Posterior vena cava (tissue), 2 donors: ENCODE measurements at regions not wholly inside any gene's neighbourhood (a gene's known extent, or its start where the extent isn't known, plus 50 kb on each side); places are given as distances from the start of the nearest gene placed in this dataset.
A peak's percentile ranks its signal among the peaks of the same experiment; 100 is the strongest.

ENCODE experiments used
- DNase-seq: peaks from one replicate; pipeline ENCODE4 v3.0.0-alpha.2; 2020; ENCODE audit warnings: low spot score
- intact Hi-C, 2 donors: fragments of 100-400 bp; cut with DNase I; formaldehyde crosslinking; loops; one replicate each; pipeline versions ENCODE4 v1.14.1 to v1.14.2; 2022 to 2023
- donor health status: DM: yes; HTN: yes; CAD: no.
- donor health status: DM: yes; HTN: yes; CAD: no.

DNA sequence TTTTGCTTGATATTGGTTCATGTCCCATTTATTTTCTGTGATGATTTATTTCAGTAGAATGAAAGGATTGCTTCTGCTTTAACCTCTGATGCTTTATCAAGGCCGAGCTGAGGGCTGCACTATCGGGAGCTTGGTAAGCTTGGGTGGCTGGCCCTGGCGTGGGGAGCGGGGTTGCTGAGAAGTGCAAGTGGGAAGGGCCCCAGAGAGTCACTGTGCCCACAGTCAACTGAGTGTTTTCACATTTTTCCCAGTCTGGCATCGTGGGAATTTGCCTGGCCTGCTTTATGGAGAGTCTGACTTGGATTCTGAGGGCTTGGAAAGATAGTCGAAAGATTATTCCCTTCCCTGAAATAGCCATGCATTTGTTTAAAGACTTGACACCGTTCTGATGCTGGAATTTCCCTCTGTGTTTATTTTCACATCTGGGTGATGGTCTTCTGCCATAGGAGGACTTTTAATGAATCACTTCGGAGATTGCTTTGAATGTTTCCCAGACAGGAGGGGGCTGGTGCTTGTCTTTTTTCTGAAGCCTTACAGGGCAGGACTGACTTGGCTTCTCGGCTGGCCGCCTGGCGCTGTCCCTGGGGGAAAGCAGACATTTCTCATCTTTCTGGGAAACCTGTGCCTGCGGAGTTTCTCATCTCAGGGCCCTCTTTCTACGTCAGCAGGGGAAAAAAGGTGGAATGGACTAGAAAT, 139.0 kb downstream of the BOD1 start:
- intact Hi-C loops, result loop anchor here in 1 of 2 donors (5.0 kb wide), 1 partner anchor 1035 kb away; no protein-coding TSS in a partner anchor
- peak; percentile 86 for DNase-seq

- intact Hi-C loops, result loop anchor here in 1 of 2 donors (5.0 kb wide), 1 partner anchor 1033 kb away; no protein-coding TSS in a partner anchor
- DNase-seq, result no peak
Observed at GRCh38 chr5:173475780-173476179, 140.7 kb downstream of the BOD1 start.

GRCh38 chr5:173474881-173475287, 141.6 kb downstream of the BOD1 start:
- intact Hi-C loops, result loop anchor here in 1 of 2 donors (5.0 kb wide), 1 partner anchor 1033 kb away; no protein-coding TSS in a partner anchor
- DNase-seq, result no peak

DNA sequence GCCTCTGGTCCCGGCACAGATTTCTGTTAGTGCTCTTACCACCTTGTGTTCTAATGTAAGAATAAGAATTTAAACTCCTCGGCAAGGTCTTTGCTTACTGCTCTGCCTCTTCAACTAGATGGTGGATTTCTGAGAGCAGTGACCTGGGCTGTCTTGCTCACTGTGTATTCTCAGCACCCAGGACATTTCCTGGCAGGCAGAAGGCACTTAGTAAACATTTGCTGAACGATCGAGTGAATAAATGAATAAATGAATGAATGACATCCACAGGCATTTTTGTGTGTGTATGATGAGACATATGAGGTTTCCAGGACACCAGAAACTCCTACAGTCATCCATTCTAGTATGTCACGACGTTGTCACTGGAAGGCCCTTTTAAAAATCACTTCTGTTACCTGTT, 143.2 kb downstream of the BOD1 start:
- DNase-seq, result no peak
- intact Hi-C loops, result no loop called here

- intact Hi-C loops, result no loop called here
- peak; percentile 78 for DNase-seq
Observed at GRCh38 chr5:173472784-173473278, 143.6 kb downstream of the BOD1 start.

- DNase-seq, result peak; percentile 78
- intact Hi-C loops, result no loop called here
Observed at GRCh38 chr5:173472164-173472563, 143.9 kb upstream of the STC2 start.

DNA sequence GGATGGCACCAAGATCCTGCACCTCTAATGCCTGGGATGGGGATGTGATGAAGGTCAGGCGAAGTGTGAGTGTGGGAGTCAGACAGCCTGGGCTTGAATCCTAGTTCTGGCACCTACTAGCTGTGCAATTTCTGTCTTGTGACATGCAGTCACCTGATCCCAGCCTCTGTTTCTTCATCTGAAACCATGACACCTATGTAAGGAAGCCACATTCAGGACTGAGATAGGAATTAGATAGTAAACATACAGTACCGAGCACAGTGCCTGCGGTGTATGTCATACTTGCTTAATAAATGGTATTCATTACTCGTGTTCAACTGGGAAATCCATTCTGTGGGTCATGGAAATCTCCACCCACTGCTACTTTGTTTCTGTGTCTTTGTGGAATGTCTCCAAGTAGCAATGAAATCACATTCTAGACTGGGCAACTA, 140.6 kb upstream of the STC2 start:
- intact Hi-C loops, result no loop called here

DNA sequence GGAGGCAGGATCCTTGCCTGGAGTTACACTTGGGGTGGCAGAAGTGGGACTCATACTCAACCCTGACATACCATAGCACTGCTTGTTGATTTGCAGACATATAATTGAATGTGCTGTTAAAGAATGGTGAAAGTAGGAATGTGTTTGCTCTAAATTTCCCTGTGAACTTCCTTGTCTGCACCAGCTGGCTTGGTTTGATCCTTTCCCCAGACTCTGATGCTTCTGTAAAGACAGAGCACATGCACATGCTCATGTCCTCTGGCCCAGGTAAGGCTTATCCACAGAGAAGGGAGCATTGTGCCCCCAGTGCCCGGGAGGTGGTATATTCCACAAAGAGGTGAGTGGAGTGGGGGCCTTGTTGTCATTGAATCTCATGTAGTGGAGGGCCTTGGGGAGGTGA, 138.0 kb upstream of the STC2 start:
- intact Hi-C loops, result no loop called here
- DNase-seq, result no peak

More for the DNA sequence above, 140.6 kb upstream of the STC2 start:
- DNase-seq, result no peak

GRCh38 chr5:173464813-173465212, 136.6 kb upstream of the STC2 start:
- DNase-seq, result no peak
- intact Hi-C loops, result no loop called here

- intact Hi-C loops, result no loop called here
- DNase-seq, result no peak
Observed at GRCh38 chr5:173463207-173463606, 135.0 kb upstream of the STC2 start.

GRCh38 chr5:173458828-173459609, 130.8 kb upstream of the STC2 start:
- intact Hi-C loops, result loop anchor here in 1 of 2 donors (10.0 kb wide), 1 partner anchor 96 kb away; no protein-coding TSS in a partner anchor
- no peak for DNase-seq

DNA sequence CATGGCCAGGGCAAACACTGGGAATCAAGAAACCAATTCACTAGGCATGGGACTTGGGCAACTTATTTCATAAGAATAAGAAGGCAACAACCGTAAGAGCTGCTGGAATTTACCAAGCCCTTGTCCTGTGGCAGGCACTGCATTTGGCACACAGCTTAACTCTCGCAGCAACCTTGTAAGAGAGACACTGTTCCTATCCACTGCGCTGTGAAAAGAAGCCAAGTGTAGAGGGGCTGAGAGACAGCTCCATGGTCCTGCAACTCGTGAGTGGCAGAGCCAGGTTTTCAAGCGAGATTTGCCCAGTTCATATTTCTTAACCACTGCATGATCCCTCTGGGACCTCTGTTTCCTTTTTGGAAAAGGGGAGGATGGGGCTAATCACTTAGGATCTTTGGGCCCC, 129.3 kb upstream of the STC2 start:
- no peak for DNase-seq
- intact Hi-C loops, result loop anchor here in 1 of 2 donors (10.0 kb wide), 1 partner anchor 97 kb away; no protein-coding TSS in a partner anchor

GRCh38 chr5:173456751-173457171, 128.5 kb upstream of the STC2 start:
- intact Hi-C loops, result loop anchor here in 1 of 2 donors (10.0 kb wide), 1 partner anchor 98 kb away; no protein-coding TSS in a partner anchor
- no peak for DNase-seq

DNA sequence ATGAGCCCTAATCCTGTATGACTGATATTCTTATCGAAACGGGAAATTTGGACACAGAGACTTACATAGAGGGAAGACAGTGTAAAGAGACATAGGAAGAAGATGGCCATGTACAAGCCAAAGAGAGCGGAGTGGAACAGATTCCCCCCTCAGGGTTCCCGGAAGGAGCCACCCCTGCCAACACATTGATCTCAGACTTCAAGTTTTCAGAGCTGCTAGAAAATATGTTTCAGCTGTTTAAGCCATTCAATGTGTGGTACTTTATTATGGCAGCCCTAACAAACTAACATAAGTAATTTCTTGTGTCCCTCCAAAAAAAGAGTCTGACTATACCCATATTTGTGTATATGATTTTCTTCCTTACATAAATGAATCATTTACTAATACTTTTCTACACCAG, 128.0 kb upstream of the STC2 start:
- DNase-seq, result no peak
- intact Hi-C loops, result loop anchor here in 1 of 2 donors (10.0 kb wide), 1 partner anchor 99 kb away; no protein-coding TSS in a partner anchor

GRCh38 chr5:173455599-173455957, 127.4 kb upstream of the STC2 start:
- no peak for DNase-seq
- intact Hi-C loops, result loop anchor here in 1 of 2 donors (10.0 kb wide), 1 partner anchor 99 kb away; no protein-coding TSS in a partner anchor

DNA sequence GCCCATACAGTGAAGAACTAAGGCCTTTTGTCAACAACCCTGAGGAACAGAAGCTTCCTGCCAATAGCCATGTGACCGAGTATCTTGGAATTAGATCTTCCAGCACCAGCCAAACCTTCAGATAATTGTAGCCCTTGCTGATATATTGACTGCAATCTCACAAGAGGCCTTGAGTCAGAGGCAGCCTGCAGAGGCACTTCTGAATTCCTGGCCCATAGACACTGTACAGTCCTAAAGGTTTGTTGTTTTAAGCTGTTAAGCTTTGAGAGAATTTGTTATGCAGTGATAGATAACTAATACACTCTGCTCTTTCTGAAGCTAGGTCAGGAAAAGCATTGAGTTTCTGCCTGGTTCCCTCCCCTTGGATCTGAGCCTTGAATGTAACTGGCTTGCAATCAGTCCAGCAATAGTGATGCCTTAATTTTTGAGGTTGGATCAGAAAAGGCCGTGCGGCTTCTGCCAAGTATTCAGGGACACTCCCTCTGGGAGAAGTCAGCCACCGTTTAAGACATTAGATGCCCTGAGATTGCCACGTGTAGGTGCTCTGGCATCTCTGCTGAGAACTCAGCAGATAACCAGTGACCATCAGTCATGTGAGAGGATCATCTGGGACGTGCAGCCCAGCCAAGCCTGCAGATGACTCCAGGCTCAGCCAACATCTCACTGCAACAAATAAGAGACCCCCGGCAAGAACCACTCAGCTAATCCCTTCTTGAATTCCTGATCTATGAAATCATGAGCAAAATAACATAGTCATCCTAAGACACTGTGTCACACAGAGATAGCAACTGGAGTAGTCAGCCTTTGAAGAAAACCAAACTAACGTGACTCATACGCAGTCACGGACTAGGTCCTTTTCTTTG, 126.8 kb upstream of the STC2 start:
- peak; percentile 85 for DNase-seq
- intact Hi-C loops, result loop anchor here in 1 of 2 donors (10.0 kb wide), 1 partner anchor 100 kb away; no protein-coding TSS in a partner anchor

DNA sequence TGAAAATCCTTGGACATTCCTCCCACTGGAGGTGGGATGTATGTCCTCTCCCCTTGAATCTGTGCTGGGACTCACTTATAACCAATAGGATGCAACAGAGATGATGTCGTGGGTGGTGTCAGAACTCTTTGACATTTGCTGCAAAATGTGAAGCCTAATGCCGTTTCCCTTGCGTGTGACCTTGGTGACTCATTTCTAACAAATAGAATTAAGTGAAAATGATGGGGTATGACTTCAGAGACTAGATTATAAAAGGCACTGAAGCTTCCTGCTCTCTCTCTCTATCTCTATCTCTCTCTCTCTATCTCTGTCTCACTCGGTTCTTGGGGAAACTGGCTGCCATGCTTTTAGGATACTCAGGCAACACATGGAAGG, 126.1 kb upstream of the STC2 start:
- intact Hi-C loops, result loop anchor here in 1 of 2 donors (10.0 kb wide), 1 partner anchor 100 kb away; no protein-coding TSS in a partner anchor
- no peak for DNase-seq

DNA sequence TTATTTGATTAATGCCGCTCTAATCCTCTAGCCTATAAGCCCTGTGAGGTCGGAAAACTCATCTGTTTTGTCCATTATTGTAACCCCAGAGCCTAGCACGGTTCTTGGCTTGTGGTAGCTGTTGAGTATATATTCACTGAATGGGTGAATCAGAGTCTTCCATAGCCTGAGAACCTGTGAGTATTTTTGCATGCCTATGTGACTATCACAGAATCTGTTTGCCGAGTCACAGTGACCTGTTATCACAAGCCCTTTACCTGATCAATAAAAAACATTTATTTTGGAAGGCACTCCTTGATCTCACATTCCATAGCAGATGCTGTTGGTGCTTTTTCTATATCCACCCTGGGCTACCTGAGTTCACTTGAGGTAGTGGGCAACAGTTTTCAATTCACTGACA, 125.0 kb upstream of the STC2 start:
- intact Hi-C loops, result loop anchor here in 1 of 2 donors (10.0 kb wide), 1 partner anchor 102 kb away; no protein-coding TSS in a partner anchor
- no peak for DNase-seq
